HCT116 (cell line): ENCODE measurements at regions not wholly inside any gene's neighbourhood (a gene's known extent, or its start where the extent isn't known, plus 50 kb on each side); places are given as distances from the start of the nearest gene placed in this dataset.

Experiments used
- ATAC-seq: fragments of 200-7000 bp; cut with Tn5 transposase; 2 replicates; pipeline ENCODE4 v1.9.1; 2020; ENCODE audit warnings: mild to moderate bottlenecking, moderate library complexity
- BruUV-seq: library from RNA; stranded (reverse); fragments of 400-500 nt; replicated peaks from 2 replicates; lab custom pipeline; 2021; lab: Mats Ljungman, UMichigan
- CTCF ChIA-PET: fragments of 300-600 bp; sonication (Branson Sonifier 250); formaldehyde crosslinking; loops from one replicate; lab custom pipeline; 2021; ENCODE audit warnings: antibody characterized with exemption; lab: Charles Lee
- POLR2A ChIA-PET: fragments of 300-600, 350-600 bp; sonication (Branson Sonifier 250); formaldehyde crosslinking; loops from one replicate; lab custom pipeline; 2021; ENCODE audit warnings: antibody characterized with exemption; lab: Charles Lee
- RAD21 ChIA-PET, 2 experiments: fragments of 300-600 bp; sonication (Branson Sonifier 250); formaldehyde crosslinking; loops; one replicate each; lab custom pipeline; 2023; ENCODE audit warnings: low total read pairs in 2 of 2; ENCODE audit not compliant: uncharacterized antibody in 2 of 2, unreplicated experiment in 2 of 2, low non-redundant PET in 1 of 2; lab: Charles Lee
- DNase-seq: peaks from one replicate; pipeline ENCODE4 v3.0.0-alpha.2; 2010; ENCODE audit warnings: low read depth, low spot score
- H2AFZ ChIP-seq: fragments of 200-600 bp; shearing (Covaris generic), sonication (generic); 2 replicates; pipeline ENCODE4 v1.6.1; 2017; ENCODE audit warnings: low read depth, mixed run types, mixed read lengths, antibody characterized with exemption, low read length; ENCODE audit not compliant: poor library complexity, severe bottlenecking
- H3K27ac ChIP-seq: 2 replicates; pipeline ENCODE4 v1.5.1; 2012; ENCODE audit warnings: low read depth, low read length
- H3K27me3 ChIP-seq: fragments of 200-600 bp; sonication (generic); 2 replicates; pipeline ENCODE4 v1.6.1; 2016; ENCODE audit warnings: mixed run types, low read length, mixed read lengths; ENCODE audit not compliant: insufficient read depth
- H3K36me3 ChIP-seq, 2 experiments: fragments of 200-500 bp in 1 of 2; fragments of 200-600 bp in 1 of 2; sonication (Bioruptor generic) in 1 of 2; sonication (generic) in 1 of 2; 2 replicates each; pipeline versions ENCODE4 v1.5.1 to v1.6.1; 2014 to 2016; ENCODE audit warnings: low read length in 2 of 2, inconsistent platforms in 1 of 2, mixed read lengths in 1 of 2, mixed run types in 1 of 2; ENCODE audit not compliant: insufficient read depth in 2 of 2, control insufficient read depth in 1 of 2
- H3K4me1 ChIP-seq, 2 experiments: fragments of 200-600 bp in 1 of 2; sonication (generic) in 1 of 2; 2 replicates each; pipeline versions ENCODE4 v1.5.1 to v1.6.1; 2012 to 2017; ENCODE audit warnings: low read length in 2 of 2, inconsistent platforms in 1 of 2, mild to moderate bottlenecking in 1 of 2, mixed read lengths in 1 of 2, mixed run types in 1 of 2, moderate library complexity in 1 of 2; ENCODE audit not compliant: insufficient read depth in 2 of 2, control insufficient read depth in 1 of 2
- H3K4me2 ChIP-seq: fragments of 200-600 bp; sonication (generic); 2 replicates; pipeline ENCODE4 v1.6.1; 2017; ENCODE audit warnings: mixed run types, low read length, mixed read lengths
- H3K4me3 ChIP-seq, 2 experiments: fragments of 200-600 bp in 1 of 2; sonication (generic) in 1 of 2; replicated peaks in 1 of 2; 2 replicates each; pipeline ENCODE4 v1.5.1; 2011 to 2016; ENCODE audit warnings: low read length in 2 of 2, control low read depth in 1 of 2, low read depth in 1 of 2, mild to moderate bottlenecking in 1 of 2, mixed read lengths in 1 of 2, mixed run types in 1 of 2
- H3K79me2 ChIP-seq: fragments of 200-600 bp; sonication (generic); 2 replicates; pipeline ENCODE4 v1.6.1; 2017; ENCODE audit warnings: mild to moderate bottlenecking, mixed run types, low read length, moderate library complexity, mixed read lengths; ENCODE audit not compliant: insufficient read depth
- H3K9ac ChIP-seq: fragments of 200-600 bp; sonication (generic); 2 replicates; pipeline ENCODE4 v1.6.1; 2016; ENCODE audit warnings: low read length, mixed read lengths
- H3K9me2 ChIP-seq: fragments of 200-600 bp; sonication (generic), shearing (Covaris generic); 2 replicates; pipeline ENCODE4 v1.6.1; 2017; ENCODE audit warnings: mixed run types, mild to moderate bottlenecking, moderate library complexity; ENCODE audit not compliant: insufficient read depth
- H3K9me3 ChIP-seq, 2 experiments: fragments of 200-500 bp in 1 of 2; fragments of 200-600 bp in 1 of 2; sonication (Bioruptor generic) in 1 of 2; sonication (generic) in 1 of 2; 2 replicates each; pipeline ENCODE4 v1.6.1; 2014 to 2017; ENCODE audit warnings: low read length in 2 of 2, mixed read lengths in 2 of 2, inconsistent platforms in 1 of 2, low read depth in 1 of 2, mild to moderate bottlenecking in 1 of 2, mixed run types in 1 of 2, moderate library complexity in 1 of 2; ENCODE audit not compliant: control insufficient read depth in 1 of 2, insufficient read depth in 1 of 2
- H4K20me1 ChIP-seq: fragments of 200-600 bp; sonication (generic), shearing (Covaris generic); 2 replicates; pipeline ENCODE4 v1.6.1; 2017; ENCODE audit warnings: mixed run types, mild to moderate bottlenecking, moderate library complexity; ENCODE audit not compliant: insufficient read depth
- CBX3 ChIP-seq: IDR thresholded peaks from 2 replicates; pipeline ENCODE4 v1.6.1; 2012; ENCODE audit warnings: low read depth
- POLR2A ChIP-seq: IDR thresholded peaks from 2 replicates; pipeline ENCODE4 v1.7.0; 2011; ENCODE audit warnings: borderline replicate concordance; ENCODE audit not compliant: insufficient read depth, insufficient read length; ENCODE audit errors: extremely low read depth
- SP1 ChIP-seq: IDR thresholded peaks from 2 replicates; pipeline ENCODE4 v1.6.1; 2012; ENCODE audit warnings: low read depth
- SRF ChIP-seq: IDR thresholded peaks from 2 replicates; pipeline ENCODE4 v1.6.1; 2012; ENCODE audit warnings: low read depth
- YY1 ChIP-seq: IDR thresholded peaks from 2 replicates; pipeline ENCODE4 v1.6.1; 2011; ENCODE audit warnings: low read length, low read depth, moderate library complexity, mild to moderate bottlenecking; ENCODE audit not compliant: insufficient replicate concordance; ENCODE audit errors: extremely low read depth
- ZFX ChIP-seq: fragments of 450-650 bp; IDR thresholded peaks from 2 replicates; pipeline ENCODE4 v1.6.1; 2017
- intact Hi-C: fragments of 100-400 bp; cut with micrococcal nuclease; formaldehyde crosslinking; loops from 2 replicates; pipeline ENCODE4 v1.10.0; 2022
- TF ChIP-seq, protein P1 (sequence below): IDR thresholded peaks from 2 replicates; pipeline ENCODE4 v1.6.1; 2012
- TF ChIP-seq, protein P2 (sequence below): IDR thresholded peaks from 2 replicates; pipeline ENCODE4 v1.6.1; 2012
- TF ChIP-seq, protein P3 (sequence below), 3 experiments: fragments of 200-600 bp in 1 of 3; sonication (generic) in 1 of 3; IDR thresholded peaks in 2 of 3; conservative IDR thresholded peaks in 1 of 3; 2 replicates each; pipeline ENCODE4 v1.5.1; 2012 to 2017; ENCODE audit warnings: low read depth in 2 of 3, low read length in 2 of 3, antibody characterized with exemption in 1 of 3, borderline replicate concordance in 1 of 3, control low read depth in 1 of 3, mild to moderate bottlenecking in 1 of 3, mixed read lengths in 1 of 3, mixed run types in 1 of 3, moderate library complexity in 1 of 3; ENCODE audit not compliant: insufficient read depth in 1 of 3
- TF ChIP-seq, protein P4 (sequence below): IDR thresholded peaks from 2 replicates; pipeline ENCODE4 v1.6.1; 2012; ENCODE audit warnings: low read depth

DNA sequence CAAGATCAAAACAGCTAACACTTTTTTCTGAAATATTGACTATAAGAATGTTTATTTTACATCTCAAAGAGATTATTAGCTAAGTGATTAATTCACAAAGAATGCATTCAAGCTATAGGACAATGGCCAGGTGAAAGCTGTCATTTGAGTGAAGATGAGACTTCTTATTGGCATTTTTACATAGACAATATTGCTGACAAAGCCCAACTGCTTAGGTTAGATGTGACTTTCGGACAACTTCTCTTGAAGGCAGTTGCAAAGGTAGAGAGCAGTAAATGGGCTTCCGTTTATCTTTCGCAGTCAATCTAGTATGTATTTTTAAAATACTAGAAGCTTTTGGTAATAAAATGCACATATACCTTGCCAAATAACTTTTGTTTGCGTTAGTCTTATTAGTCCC is 1041.3 kb downstream of the AMY1C start:
- Histone ChIP-seq H3K27me3 (no peaks in the 10 kb centered on the region), H2AFZ (no peak overlapping the region), H3K9me2 (no peaks in the 10 kb centered on the region), H3K27ac (no peak overlapping the region), H3K36me3 (no peaks in the 10 kb centered on the region), H3K9me3 (peaks cover 5 to 13% of the 10 kb centered on the region in 2 experiments; a peak in 2 of 4 replicates), H3K4me1 (no peaks in the 10 kb centered on the region), H3K4me3 (no peak overlapping the region), H3K4me2 (no peak overlapping the region), H3K9ac (no peak overlapping the region), H4K20me1 (no peaks in the 10 kb centered on the region), H3K79me2 (no peaks in the 10 kb centered on the region)
- BruUV-seq = no TSS peak
- TF ChIP-seq, protein P1, sequence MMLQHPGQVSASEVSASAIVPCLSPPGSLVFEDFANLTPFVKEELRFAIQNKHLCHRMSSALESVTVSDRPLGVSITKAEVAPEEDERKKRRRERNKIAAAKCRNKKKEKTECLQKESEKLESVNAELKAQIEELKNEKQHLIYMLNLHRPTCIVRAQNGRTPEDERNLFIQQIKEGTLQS = no peak
- TF ChIP-seq, protein P2, sequence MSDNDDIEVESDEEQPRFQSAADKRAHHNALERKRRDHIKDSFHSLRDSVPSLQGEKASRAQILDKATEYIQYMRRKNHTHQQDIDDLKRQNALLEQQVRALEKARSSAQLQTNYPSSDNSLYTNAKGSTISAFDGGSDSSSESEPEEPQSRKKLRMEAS = no peak
- TF ChIP-seq SRF = no peak
- TF ChIP-seq YY1 = no peak
- no peak for TF ChIP-seq SP1
- TF ChIP-seq POLR2A = no peak
- no peak for TF ChIP-seq CBX3
- TF ChIP-seq, protein P3, sequence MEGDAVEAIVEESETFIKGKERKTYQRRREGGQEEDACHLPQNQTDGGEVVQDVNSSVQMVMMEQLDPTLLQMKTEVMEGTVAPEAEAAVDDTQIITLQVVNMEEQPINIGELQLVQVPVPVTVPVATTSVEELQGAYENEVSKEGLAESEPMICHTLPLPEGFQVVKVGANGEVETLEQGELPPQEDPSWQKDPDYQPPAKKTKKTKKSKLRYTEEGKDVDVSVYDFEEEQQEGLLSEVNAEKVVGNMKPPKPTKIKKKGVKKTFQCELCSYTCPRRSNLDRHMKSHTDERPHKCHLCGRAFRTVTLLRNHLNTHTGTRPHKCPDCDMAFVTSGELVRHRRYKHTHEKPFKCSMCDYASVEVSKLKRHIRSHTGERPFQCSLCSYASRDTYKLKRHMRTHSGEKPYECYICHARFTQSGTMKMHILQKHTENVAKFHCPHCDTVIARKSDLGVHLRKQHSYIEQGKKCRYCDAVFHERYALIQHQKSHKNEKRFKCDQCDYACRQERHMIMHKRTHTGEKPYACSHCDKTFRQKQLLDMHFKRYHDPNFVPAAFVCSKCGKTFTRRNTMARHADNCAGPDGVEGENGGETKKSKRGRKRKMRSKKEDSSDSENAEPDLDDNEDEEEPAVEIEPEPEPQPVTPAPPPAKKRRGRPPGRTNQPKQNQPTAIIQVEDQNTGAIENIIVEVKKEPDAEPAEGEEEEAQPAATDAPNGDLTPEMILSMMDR (IDR thresholded peaks at IDR 0.05 in 2 of 3, conservative IDR thresholded peaks at IDR 0.05 in 1 of 3; ENCODE audit: borderline replicate concordance in 1 of 3, insufficient read depth in 1 of 3, low read depth in 2 of 3, low read length in 2 of 3) = no peak
- no peak for TF ChIP-seq ZFX
- TF ChIP-seq, protein P4, sequence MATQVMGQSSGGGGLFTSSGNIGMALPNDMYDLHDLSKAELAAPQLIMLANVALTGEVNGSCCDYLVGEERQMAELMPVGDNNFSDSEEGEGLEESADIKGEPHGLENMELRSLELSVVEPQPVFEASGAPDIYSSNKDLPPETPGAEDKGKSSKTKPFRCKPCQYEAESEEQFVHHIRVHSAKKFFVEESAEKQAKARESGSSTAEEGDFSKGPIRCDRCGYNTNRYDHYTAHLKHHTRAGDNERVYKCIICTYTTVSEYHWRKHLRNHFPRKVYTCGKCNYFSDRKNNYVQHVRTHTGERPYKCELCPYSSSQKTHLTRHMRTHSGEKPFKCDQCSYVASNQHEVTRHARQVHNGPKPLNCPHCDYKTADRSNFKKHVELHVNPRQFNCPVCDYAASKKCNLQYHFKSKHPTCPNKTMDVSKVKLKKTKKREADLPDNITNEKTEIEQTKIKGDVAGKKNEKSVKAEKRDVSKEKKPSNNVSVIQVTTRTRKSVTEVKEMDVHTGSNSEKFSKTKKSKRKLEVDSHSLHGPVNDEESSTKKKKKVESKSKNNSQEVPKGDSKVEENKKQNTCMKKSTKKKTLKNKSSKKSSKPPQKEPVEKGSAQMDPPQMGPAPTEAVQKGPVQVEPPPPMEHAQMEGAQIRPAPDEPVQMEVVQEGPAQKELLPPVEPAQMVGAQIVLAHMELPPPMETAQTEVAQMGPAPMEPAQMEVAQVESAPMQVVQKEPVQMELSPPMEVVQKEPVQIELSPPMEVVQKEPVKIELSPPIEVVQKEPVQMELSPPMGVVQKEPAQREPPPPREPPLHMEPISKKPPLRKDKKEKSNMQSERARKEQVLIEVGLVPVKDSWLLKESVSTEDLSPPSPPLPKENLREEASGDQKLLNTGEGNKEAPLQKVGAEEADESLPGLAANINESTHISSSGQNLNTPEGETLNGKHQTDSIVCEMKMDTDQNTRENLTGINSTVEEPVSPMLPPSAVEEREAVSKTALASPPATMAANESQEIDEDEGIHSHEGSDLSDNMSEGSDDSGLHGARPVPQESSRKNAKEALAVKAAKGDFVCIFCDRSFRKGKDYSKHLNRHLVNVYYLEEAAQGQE = no peak
- RAD21 ChIA-PET = no interaction called here
- intact Hi-C loops = no loop called here
- POLR2A ChIA-PET = no interaction called here
- DNase-seq (no peak), ATAC-seq (no peak)
- CTCF ChIA-PET = no interaction called here
